NAMALWA (cell line): ENCODE measurements at regions not wholly inside any gene's neighbourhood (a gene's known extent, or its start where the extent isn't known, plus 50 kb on each side); places are given as distances from the start of the nearest gene placed in this dataset.
A peak's percentile ranks its signal among the peaks of the same experiment; 100 is the strongest.

Experiments used
- DNase-seq: peaks from one replicate; pipeline ENCODE4 v3.0.0-alpha.2; 2015; ENCODE audit warnings: low spot score

DNA sequence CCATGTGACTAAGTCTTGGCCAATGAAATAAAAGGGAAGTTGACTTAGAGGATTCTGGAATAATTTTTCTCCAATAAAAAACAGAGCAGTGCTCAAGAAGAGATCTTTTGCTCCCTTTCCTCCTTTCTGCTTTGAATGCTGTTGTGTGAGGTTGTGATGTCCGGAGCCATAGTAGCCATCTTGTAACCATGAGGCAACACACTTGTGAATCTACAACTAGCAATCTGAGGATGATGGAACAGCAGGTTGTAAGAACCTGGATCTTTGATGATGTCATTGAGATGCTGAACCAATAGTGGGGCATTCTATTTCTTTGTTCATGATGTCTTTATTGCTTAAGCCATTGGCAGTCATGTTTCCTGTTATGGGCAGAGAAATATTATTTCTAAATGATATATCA, 230.0 kb upstream of the SRRM4 start:
- DNase-seq = no peak

DNA sequence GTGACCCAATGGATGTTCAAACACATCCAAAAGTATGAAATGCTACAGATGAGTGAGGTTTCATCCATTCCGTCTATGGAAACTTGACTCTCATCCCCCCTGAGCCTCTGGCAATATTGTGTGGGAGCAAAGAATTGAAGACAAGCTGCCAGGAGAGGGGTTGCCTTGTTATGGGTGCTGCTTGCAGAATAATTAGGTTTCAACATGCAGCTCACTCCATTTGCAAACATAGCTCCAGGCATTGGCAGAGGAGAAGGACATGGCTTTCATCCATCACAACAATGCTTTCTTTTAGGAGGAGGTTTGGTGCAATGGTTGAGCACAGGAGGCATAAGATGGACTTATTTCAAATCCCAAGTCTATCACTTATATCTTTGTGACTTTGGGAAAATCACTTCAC, 220.7 kb upstream of the SRRM4 start:
- DNase-seq = no peak

DNA sequence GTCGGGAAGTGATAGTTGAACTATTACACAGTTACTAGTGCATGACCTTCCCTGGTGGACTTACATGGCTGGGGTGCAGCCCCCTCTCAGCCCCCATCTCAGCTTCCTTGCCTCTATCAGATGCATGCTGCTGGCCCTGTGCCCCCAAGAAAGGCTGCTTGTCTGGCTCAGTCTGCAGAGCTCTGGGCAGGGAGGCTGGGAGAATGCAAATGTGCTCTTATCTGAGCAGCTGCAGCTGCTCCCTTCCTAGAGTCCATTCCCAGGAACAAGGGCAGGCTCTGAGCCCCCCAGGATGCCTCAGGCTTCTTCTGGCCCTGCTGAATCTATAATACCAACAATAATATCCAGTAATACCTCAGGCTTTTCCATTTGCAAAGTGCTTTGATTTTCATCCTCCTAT, 218.1 kb upstream of the SRRM4 start:
- DNase-seq = no peak

DNA sequence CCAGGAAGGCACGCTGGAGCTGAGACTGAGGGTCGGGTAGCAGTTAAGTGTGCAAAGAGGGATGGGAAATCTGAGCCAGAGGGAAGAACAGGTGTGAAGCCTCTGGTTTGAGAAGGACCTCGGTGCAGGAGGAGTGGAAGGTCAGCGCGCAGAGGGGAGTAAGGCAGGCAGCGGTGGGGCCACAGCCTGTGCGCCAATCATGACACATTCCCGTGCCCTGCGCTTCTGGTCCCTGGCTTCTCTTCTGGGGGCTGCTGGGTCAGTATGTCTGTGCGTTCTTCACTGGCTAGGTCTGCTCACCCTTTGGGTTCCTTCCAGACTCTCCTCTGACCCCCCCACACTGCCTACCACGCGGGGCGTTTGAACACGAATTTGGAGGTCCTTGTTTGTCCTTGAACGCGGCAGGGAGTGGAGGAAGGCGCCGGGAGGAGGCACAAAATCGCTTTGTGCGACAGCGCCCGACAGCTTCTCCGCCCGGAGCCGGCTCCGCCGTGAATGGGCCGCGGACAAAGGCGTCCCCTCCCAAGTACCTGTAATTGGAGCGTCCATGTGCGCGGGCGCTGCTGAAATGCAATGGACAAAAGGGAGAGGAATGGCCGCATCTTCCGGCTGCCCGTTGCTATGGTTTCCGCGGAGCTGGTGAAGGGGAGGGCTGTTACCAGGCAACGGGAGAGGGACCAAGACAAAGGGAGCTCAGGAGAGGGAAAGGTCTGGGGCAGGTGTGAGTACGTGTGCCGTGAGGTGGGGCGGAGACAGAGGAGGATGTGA, 207.2 kb upstream of the SRRM4 start:
- DNase-seq = no peak

DNA sequence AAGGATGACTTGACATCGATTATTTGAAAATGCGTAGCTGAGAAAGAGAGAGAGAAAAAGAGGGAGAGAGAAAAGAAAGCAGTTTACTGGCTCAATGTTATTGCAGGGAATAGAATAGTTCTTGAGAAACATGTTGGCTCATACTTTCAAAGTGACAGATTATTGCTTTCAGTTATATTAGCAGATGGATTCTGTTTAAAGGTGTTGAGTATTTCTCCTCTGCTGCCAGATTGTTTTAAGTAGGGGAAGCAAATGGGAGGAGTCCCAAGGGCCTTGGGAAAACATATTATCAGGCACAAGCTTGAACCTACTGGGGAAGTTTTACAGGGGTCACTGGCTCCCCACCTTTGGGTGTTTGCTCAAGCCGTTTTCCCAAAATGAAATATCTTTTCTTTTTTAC, 203.8 kb upstream of the SRRM4 start:
- no peak for DNase-seq

DNA sequence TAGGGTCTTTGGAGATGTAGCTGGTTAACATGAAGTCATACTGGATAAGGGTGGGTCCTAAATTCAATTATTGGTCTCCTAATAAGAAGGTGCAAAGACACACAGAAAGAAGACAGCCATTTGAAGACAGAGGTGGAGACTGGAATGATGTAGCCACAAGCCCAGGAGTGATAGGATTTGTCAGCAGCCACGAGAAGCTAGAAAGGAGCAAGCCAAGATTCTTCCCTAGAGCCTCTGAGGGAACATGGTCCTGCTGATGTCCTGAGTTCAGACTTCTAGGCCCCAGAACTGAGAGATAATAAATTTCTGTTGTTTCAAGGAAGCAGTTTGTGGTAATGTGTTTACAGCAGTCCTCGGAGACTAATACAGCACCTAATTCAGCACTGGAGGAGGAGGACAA, 203.3 kb upstream of the SRRM4 start:
- DNase-seq = no peak

DNA sequence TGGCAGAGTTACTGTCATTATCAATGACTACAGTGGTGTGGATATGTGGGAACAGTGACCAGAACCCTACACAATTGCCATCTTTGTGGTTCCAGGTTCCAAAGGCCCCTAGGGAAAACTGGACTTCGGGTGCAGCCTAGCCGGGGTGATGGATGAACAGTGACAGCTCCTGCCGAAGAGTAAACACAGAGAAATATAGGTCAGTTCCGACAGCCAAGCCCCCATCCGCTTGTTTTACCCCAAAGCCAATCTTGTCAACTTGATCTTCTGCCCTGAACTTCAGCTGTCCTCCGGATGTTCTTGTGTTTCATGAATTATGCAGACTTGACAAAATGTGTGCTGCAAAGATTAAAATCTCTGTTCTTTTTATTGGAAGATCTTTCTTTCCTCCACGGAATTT, 200.4 kb upstream of the SRRM4 start:
- no peak for DNase-seq

DNA sequence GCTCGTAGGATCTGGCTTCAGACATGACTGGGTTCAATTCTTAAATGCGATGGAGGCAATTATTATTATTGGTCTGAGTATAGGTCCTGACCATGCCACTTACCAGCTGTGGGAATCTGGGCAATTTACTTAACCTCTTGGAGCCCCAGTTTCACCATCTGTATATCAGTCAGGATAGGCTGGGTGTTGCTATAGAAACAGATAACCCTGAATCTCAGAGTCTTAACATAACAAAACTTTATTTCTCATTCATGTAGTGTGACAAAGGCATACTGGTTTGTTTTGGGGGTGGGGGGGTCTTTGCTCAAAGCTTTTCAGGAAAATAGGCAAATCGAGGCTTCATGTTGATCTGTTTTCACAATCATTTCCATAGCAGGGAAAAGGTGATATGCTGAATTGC, 199.6 kb upstream of the SRRM4 start:
- DNase-seq = no peak

DNA sequence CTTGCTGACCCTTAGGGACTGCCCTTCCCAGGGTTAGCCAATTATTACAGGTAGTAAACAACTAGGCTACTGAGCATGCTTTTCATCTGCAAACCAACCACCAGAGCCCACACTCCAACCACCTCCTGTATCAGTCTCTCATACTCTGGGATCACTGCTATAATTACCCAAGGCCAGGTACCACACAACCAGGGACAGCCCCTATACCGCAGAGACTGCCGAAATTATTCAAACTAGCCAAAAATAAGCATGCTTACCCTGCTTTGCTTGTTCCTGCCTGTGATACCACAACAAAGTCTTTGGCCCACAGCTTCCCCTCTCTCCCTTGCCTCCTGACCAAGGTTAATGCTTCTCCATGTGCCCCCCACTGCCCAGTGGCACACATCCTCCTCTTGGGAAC, 197.6 kb upstream of the SRRM4 start:
- DNase-seq = no peak

DNA sequence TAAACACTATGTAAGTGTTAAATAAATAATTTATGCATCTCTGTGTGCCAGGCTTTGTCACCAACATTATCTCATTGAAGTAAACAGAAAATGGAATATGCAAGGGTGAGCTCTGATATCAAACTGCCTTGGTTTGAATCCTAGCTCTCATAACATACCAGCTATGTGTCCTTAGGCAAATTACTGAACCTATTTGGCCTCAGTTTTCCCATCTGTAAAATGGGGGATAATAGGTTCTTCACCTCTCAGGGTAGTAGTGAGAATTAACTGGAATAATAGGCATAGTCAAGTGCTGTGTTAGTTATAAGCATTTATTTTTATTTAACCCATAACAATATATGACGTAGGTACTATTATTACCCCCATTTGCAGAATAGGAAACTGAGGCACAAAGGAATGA, 190.8 kb upstream of the SRRM4 start:
- no peak for DNase-seq

DNA sequence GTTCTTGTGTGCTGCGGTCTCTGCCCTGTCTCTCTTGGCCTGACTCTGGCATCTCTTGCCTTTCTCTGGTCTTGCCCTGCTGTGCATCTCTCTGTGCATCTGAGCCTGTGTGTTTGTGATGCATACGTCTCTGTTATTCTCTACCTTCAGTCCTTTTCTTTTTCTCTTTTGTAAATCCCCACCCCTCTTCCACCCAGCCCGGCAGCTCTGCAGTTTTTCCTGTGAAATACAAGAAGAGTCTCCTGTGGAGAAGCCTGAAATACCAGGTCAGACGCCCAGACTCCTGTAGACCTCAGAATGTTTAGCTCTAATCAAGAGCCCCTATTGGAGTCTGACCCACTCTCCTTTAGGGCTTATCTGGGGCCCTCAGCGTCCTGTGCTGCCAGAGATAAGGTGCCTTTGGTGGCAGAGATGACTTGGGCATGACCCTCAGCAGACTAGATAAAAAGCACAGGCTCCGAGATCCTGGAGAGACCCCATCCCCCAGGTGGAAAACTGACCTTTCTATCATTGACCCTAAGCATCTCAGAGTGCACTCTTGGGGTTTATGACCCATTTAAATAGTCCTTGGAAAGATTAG, 167.5 kb upstream of the SRRM4 start:
- DNase-seq = no peak

DNA sequence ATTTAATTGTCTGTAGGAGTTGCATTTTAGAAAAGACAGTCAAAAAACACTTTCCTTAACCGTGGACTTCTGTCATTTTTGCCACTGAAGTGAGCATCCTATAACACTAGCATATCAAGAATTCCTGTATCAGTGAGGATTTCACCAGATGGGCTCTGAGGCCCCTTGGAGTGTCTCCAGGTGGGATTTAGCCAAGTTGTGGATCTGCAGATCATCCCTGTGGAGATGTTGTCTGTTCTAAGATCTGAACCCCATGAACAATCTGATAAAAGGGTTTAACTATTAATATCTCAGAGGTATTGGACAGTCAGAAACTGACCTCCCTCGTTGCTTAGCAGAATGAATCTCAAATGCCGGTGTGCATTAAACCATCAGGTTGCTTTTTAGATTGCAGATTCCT, 165.0 kb upstream of the SRRM4 start:
- DNase-seq = no peak

DNA sequence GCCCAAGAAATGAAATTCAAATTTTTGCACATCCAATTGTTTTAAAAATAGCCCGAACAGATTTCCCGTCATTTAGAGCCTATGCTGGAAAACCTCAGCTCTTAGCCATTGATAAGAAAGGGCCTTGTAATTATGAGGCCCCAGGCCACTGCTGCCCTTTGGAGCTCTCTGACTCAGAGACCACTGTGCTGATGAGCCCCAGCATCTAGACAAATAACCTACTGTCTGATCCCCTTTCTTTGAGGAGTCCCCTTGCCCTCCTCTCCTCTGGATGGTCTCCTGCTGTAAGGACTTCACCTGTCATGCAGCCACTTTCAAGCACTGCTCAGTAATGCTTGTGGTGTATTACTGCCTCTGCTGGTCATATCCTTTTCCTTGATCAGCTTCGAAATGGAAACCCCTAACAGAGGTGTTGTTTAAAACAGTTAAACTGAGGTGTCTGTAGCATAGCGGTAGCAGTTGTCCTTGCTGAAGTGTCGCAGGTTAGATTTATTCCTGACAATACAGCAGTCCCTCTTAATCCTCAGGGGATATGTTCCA, 159.9 kb upstream of the SRRM4 start:
- no peak for DNase-seq

DNA sequence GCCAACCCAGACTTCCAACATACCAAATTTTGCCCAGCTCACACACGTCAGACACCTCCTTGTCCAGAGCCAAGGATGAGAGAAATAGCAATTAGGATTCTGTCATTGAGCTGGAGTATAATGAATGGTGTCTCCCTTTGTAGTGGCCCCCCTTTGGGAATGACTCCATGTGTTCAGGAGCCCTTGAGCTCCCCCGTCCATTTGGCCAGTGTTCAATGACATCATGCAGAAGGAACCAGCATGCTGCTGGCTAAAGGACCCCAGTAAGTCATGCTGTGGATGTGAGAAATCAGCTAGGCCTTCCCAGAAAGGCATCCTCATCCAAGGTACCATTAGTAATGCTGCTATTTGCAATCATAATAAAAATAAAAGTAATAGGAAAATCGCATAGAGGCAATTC, 158.8 kb upstream of the SRRM4 start:
- no peak for DNase-seq

DNA sequence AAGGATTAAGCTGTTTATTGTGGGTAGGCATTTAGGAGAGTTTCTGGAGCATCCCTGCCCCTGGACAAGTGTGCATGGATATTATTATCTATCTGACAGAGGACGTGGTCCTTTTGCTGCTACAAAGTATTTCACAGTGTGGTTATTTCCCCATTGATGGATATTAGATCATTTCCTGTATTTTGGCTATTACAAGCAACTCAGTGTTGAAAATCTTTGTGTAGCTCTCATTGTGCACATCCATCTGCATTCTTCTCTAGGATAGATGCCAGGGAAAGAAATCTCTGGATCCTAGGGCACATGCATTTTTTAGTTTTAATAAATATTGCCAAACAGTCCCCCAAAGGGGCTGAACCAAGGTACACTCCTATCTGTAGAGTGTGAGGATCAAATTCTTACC, 154.3 kb upstream of the SRRM4 start:
- no peak for DNase-seq

DNA sequence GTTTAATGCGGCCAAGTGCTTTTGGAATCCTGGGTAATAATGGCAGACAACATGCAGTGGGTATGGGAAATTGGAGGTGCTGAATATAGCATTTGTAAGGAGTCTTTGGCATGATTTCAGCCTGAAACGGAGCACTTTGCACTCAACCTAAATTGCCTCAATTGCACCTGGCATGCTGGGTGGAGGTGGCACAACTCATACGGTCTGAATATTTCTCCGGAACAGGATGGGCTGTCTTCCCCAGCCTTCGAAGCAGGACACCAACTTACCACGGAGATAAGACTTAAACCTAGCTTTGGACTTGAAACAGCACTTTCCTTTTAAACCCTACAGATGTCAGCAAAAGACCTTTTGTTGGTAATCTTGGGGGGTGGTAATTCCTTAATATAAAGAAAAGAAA, 153.7 kb upstream of the SRRM4 start:
- DNase-seq = no peak

DNA sequence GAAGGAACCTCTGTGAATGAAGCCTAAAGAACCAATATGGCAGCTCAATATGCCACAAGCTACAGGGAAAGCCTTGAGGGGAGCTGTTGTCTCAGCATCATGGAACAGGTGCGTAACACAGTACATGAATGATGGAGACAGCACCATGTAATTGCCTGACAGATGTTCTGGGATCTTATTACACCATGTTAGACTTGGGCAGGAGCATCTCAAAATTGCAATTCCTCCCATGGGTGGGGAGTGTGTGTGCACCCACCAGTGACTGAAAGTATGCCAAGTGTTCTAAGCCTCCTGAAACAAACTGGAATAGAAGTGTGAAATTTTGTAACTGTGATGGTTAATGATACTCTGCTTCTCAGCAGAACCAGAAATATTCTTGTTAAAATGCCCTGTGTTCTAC, 151.0 kb upstream of the SRRM4 start:
- no peak for DNase-seq

DNA sequence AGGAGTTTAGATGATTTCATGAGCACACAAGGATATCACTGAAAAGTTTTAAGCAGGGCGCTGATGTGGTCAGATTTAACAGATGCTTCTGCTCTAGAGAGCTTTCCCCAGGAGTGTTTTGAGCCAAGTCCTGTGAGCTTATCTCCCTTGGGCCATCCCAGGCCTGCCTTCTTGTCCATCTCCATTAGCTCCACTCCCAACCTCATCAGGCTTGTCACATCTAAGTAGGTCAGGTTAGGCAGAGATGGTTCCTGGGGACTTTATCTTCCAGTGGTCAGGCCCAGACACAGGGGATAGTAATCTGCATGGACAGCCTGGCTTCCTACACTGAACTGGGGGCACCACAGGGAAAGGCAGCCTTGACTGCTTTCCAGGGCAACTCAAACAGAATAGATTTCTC, 145.4 kb upstream of the SRRM4 start:
- no peak for DNase-seq

DNA sequence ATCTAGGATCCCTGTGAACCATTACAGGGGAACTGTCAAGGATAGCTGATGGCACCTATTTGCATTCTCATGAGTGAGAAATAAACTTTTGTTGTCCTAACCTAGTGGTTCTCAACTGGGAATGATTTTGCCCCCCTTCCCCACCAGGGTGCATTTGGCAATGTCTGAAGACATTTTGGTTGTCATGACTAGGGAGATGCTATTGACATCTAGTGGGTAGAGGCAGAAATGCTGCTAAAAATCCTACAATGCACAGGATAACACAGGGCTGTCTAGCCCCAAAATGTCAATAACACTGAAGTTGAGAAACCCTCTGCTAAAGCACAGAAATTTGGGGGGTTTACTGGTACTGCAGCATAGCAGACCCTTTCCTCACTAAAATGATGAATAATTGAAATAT, 140.9 kb upstream of the SRRM4 start:
- DNase-seq = peak; percentile 45

DNA sequence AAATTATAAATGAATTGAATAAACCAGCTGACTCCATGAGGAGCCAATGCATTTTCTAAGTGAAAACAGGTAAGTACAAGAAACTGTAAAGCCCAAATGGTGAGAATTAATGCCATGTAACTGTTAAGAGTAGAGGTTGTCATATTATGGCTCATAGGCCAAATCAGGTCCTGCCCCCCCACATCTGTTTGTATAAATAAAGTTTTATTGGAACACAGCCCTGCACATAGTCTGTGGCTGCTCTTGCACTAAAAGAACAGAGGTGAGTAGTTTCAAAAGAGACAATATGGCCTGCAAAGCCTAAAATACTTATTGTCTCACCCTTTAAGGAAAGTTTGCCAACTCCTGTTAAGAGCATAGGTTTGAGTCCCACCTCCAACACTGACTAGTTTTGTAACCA, 140.5 kb upstream of the SRRM4 start:
- DNase-seq = peak; percentile 2

DNA sequence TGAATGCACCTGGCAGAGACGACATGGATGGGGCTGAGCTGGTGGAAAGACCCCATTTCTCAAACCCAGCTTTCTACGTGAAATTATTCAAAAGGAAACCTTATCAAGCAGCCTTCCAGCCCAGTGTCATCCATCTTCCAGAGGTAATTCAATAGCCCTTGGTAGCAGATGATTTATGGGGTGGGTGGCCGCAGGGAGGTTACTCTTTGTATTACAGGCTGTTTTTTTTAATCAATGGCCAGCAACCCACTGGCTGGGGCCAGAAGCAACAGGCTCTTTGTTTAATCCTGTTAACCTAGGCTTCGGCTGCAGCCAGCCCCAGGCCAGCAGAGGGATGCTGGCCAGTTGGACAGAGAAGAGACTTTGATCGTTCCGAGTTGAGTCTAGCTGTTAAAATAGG, 139.8 kb upstream of the SRRM4 start:
- no peak for DNase-seq

DNA sequence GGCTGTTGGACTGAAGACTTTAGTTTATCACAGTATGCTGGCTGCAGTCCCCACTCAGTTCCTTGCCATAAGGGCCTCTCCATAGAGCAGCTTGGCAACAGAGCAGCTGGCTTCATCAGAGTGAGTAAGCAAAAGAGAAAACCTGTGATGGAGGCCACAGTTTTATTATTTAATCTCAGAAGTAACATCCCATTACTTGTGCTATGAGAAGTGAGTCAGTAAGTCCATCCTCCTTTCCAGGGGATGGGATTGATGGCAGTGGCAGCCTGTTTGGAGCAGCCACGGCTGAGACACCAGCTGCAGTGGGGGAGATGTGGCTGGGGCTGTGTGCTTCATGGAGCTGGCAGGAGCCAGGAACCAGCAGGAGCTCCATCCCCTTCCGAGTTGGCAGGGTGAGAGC, 138.5 kb upstream of the SRRM4 start:
- DNase-seq = no peak

DNA sequence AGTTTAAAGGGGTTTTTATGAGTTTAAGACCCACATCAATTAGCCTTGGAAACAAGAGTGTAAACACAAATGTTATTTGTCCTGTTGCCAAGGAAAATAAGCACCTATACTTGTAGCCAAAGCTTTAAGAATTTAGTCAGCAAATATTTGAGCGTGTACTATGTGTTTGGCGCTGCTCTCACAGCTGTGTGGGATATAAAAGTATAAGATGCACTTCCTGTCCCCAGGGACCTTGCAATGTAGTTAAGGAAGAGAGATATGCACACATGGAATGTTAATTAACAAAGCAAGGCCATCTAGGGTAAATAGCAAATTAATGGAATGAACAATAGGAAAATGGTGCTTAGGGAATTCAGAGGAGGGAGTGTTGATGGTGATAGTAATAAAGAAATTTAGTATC, 134.9 kb upstream of the SRRM4 start:
- no peak for DNase-seq

DNA sequence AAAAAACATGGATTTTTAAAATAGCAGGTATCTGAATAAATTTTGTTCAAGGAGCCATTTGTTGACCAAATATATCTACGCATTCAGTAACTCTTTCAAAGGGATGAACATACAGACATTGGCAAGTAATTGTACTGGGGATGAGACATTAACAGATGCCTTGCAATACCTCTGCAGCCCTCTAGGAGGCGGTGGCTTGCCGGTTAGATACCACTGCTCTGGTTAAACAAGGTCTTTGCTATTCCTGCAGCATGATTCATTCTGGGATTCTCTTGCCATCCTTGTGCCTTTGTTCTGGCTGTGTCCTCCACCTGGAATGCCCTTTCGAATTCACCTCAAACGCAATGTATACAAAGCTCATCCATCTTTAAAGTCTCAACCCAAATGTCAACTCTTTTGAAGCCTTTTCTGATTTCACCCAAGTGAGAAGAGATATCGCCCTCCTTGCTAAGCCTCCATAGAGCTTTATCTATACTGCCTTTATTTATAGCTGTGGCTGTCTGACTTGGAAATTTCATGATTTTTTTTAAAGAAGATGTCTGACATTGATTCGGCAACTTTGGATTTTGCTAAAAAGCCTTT, 131.0 kb upstream of the SRRM4 start:
- peak; percentile 45 for DNase-seq
